Fibroblast of the conjunctiva (primary cell): ENCODE measurements at regions not wholly inside any gene's neighbourhood (a gene's known extent, or its start where the extent isn't known, plus 50 kb on each side); places are given as distances from the start of the nearest gene placed in this dataset.
A peak's percentile ranks its signal among the peaks of the same experiment; 100 is the strongest.
"Not testable (repeated sequence)": the region's sequence is repeated elsewhere in the genome, so short reads cannot be mapped to it uniquely, and the experiment has no call there.

ENCODE experiments used
- DNase-seq: peaks from one replicate; pipeline ENCODE4 v3.0.0-alpha.2; 2010; ENCODE audit warnings: low read depth

GRCh38 chr5:60444661-60445360, 255.2 kb downstream of the DEPDC1B start:
- DNase-seq = no peak

DNA sequence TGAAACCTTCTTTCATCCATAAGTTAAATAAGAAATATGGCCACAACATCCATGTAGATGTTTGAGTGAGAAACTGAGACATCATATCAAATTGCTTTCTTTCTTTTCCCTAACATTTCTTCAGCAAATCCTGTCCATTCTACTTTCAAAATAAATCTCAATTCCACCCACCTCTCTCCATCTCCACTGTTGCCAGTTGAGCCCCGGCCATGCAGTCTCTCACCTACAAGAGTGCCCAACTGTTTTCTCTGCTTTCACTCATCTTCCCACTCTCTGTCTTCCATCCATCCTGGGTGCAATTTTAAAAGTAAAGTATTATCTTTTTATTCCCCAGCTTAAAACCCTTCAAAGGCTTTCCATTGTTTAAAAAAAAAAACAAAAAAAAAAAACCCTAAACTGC, 260.4 kb downstream of the DEPDC1B start:
- no peak for DNase-seq

DNA sequence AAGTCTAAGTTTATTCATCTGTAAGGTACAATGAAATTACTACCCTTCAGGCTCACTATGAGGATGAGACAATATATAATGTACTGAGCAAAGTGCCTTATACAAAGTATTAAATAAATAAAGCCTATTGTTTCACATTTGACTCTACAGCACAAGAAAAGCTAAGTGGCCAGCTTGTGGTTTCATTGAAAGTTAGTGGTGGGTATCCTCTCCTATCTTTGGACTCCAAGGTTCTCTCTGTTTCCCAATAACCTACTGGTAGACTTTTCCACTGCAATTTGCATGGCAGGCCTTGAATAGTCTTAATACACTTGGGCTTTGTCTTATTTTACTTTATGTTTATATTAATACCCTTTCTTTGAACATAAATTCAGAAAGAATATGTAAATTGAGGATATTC, 262.7 kb downstream of the DEPDC1B start:
- DNase-seq = no peak

DNA sequence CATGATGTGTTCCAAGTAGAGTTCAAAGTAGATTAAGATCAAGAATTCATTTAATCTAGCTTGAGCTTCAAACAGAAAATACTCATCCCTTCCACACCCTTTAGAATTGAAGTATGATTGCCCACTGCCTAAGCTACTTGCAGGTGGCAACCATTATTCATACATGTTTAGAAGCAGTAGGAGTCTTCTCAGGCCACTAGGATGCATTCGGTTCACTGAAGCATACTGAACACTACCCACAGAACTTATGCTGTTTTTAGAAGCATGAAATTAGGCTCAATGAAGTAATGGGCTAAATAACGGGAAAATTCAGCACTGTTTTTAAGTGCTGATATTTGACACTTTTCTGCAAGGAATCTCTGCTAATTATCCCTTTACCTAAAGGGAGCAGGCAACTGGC, 263.4 kb downstream of the DEPDC1B start:
- DNase-seq = no peak

DNA sequence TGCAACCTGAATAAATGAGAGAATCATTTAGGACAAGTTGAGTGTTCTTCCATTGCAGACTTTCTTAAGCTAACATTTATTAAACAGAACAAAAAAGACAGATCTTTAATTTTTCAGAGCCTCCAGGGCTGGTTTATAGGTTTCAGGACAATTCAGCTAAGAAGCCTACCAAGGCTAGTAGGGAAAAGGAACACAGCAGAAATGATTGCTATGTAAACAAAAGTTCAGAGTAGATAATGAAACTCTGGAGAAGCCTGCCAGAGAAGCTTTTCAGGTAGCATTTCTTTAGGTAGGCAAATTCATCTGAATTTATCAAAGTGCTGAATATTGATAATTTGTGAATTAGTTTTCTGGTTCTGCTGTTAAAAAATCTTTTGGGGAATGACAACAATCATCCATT, 264.2 kb downstream of the DEPDC1B start:
- DNase-seq = no peak

- not testable (repeated sequence) for DNase-seq
Observed at GRCh38 chr5:60426189-60426588, 273.8 kb downstream of the DEPDC1B start.

GRCh38 chr5:60420773-60421172, 279.2 kb downstream of the DEPDC1B start:
- DNase-seq = not testable (repeated sequence)

- no peak for DNase-seq
Observed at GRCh38 chr5:60417500-60418181, 282.3 kb downstream of the DEPDC1B start.

- no peak for DNase-seq
Observed at GRCh38 chr5:60415443-60415842, 284.5 kb downstream of the DEPDC1B start.

GRCh38 chr5:60410427-60410826, 289.5 kb downstream of the DEPDC1B start:
- no peak for DNase-seq

DNA sequence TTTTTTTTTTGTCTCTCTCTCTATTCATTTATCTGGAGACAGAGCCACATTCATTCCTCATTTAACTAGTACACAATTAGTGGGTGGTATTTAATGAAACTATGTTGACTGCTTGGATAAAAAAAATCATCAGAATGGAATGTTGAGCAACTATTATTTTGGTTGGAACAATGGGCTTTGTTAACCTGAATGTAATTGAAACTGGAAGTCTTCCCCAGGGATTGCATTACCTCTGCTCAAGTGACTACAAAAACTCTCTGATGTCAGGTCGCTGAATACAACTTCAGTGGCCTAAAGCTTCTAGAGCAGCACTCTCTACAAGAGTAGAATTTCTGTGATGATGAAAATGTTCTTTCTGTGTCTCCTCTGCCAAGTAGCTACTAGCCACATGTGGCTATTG, 295.8 kb downstream of the DEPDC1B start:
- DNase-seq = no peak

DNA sequence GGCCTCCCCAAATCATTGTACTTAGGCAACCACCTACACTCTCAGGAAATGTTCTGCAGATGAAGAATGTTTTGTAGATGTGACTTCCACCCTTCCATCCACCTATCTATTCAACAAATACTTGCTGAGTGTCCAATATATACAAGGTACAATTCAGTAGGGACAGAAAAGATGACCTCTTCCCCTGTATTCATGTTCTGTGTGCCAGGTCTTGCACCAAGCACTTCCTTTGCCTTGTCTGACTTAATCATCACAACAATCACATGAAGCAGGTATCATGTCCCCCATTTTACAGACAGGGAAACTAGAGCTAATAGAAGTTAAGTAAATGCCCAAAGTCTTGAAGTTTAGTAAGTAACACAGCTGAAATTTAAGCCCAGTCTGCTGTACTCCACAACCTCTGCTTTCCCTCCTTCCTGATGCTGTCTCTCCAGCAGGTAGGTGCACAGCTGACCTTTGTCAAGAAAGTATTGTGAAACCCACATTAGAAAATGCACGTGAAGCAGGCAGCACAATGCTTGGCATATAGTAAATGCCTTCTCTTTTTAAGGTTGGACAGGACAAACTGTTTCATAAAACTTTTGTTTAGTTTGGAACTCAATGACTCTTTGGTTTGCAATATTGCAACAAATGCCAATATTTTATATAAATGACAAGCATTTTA, 296.5 kb downstream of the DEPDC1B start:
- DNase-seq = no peak

- DNase-seq = no peak
Observed at GRCh38 chr5:60402161-60402785, 297.7 kb downstream of the DEPDC1B start.

- no peak for DNase-seq
Observed at GRCh38 chr5:60401526-60401925, 298.4 kb downstream of the DEPDC1B start.

GRCh38 chr5:60399507-60399906, 300.5 kb downstream of the DEPDC1B start:
- no peak for DNase-seq

- no peak for DNase-seq
Observed at GRCh38 chr5:60395712-60396329, 304.1 kb downstream of the DEPDC1B start.

DNA sequence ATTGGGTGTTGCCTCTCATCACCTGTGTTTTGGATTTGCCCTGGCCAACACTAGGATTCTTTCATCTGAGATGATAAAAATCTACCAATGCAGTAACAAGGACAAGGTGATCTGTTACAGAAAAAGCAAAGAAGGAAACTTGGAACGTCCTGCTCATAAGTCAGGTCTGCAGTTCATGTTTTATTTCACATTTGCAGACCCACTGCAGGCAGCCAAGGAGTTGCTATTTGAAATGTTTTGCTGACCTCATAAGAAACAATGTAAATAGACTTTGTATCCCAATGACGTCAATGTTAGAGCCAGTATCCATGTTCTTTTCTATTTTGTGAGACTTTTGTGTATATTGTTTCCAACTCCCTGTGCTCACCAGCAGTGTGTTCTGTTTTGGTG, 312.9 kb downstream of the DEPDC1B start:
- no peak for DNase-seq

DNA sequence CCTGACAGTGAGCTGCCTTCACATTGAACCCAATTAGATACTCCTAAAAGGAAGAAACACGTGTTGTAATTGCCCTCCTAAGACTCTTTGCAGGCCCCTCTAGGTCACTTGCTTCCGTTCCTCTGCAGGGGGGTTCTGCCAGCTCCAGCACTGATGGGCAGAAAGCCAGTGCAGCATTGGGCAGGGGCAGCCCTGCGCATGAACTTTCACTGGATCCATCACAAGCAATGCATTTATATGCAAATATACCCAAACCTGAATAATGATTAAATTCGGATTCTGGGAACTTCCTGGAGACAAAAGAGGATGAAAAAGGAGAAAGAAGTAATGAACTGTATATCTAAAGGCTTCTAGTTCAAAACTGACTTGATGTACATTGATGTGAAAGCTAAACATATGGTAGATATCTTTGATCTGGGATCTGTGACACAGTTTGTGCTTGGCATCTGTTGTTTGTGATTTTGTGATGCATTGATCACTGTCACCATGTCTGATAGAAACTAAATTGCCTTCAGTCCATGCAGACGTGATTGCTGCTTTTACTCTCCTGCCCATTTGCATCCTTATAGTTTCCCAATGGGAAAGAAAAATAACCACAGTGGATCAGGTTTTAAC, 313.4 kb downstream of the DEPDC1B start:
- no peak for DNase-seq

GRCh38 chr5:60382716-60383115, 317.2 kb downstream of the DEPDC1B start:
- DNase-seq = peak; percentile 35

DNA sequence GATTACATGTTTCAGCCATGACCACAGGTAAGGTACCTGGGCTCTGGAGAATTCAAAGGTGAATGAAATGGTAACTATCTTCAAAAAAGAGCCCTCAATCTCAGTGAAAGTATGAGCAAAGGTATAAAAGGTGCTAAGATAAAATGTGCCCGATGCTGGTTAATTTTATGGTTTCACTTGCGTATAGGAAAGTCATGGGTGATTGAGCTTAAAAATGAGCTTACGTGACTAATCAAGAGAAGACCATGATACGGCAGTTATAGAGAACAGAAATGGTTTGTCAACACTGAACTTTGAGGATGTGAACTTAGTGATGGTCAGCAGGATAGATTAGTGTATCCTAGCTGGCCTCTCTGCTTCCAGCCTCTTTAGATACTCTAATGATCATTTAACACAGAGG, 320.1 kb downstream of the DEPDC1B start:
- DNase-seq = no peak

- DNase-seq = no peak
Observed at GRCh38 chr5:60377826-60378225, 322.1 kb downstream of the DEPDC1B start.

- DNase-seq = no peak
Observed at GRCh38 chr5:60376860-60377259, 323.1 kb downstream of the DEPDC1B start.
